T-helper 17 cell (primary cell): ENCODE measurements at regions not wholly inside any gene's neighbourhood (a gene's known extent, or its start where the extent isn't known, plus 50 kb on each side); places are given as distances from the start of the nearest gene placed in this dataset.
"Not testable (repeated sequence)": the region's sequence is repeated elsewhere in the genome, so short reads cannot be mapped to it uniquely, and the experiment has no call there.

Source experiments
- ATAC-seq: fragments of 150-1000 bp; cut with Tn5 transposase; 2 replicates; pipeline ENCODE4 v1.10.0; 2021; ENCODE audit warnings: mild to moderate bottlenecking, moderate library complexity
- DNase-seq, 3 donors: peaks; one replicate each; pipeline versions ENCODE4 v3.0.0 to v3.0.0-alpha.2; 2020 to 2021
- H3K9me3 ChIP-seq: one replicate; pipeline ENCODE4 v1.7.0; 2013; ENCODE audit warnings: low read length, mild to moderate bottlenecking; ENCODE audit not compliant: control insufficient read depth, poor library complexity, severe bottlenecking
- H3K27ac Mint-ChIP-seq: one replicate; pipeline ENCODE4 v1.8.0; 2022; ENCODE audit warnings: mild to moderate bottlenecking, moderate library complexity, mixed read lengths
- H3K27me3 Mint-ChIP-seq: one replicate; pipeline ENCODE4 v1.8.0; 2022; ENCODE audit warnings: mixed read lengths
- H3K36me3 Mint-ChIP-seq: one replicate; pipeline ENCODE4 v1.8.0; 2022; ENCODE audit warnings: low read depth, mixed read lengths
- H3K4me1 Mint-ChIP-seq: one replicate; pipeline ENCODE4 v1.8.0; 2022; ENCODE audit warnings: mild to moderate bottlenecking, mixed read lengths
- H3K4me3 Mint-ChIP-seq: one replicate; pipeline ENCODE4 v1.8.0; 2022; ENCODE audit warnings: mild to moderate bottlenecking, moderate library complexity, mixed read lengths

- H3K36me3 Mint-ChIP-seq: no peaks in the 10 kb centered on the region
- H3K4me3 Mint-ChIP-seq: no peak overlapping the region
- DNase-seq: no peak
- H3K9me3 ChIP-seq: no peaks in the 10 kb centered on the region
- no peak overlapping the region for H3K27ac Mint-ChIP-seq
- H3K4me1 Mint-ChIP-seq: no peaks in the 10 kb centered on the region
- H3K27me3 Mint-ChIP-seq: peaks cover 6% of the 10 kb centered on the region
- no peak for ATAC-seq
These were observed 153.8 kb downstream of the DEPDC1B start for GRCh38 chr5:60546207-60546606.

GRCh38 chr5:60545551-60545950 is 154.4 kb downstream of the DEPDC1B start:
- Mint-ChIP-seq H3K27me3 (peaks cover 12% of the 10 kb centered on the region), H3K4me3 (no peak overlapping the region), H3K27ac (no peak overlapping the region), H3K4me1 (no peaks in the 10 kb centered on the region), H3K36me3 (no peaks in the 10 kb centered on the region)
- DNase-seq (no peak), ATAC-seq (no peak)
- H3K9me3 ChIP-seq: peaks cover 3% of the 10 kb centered on the region

DNA sequence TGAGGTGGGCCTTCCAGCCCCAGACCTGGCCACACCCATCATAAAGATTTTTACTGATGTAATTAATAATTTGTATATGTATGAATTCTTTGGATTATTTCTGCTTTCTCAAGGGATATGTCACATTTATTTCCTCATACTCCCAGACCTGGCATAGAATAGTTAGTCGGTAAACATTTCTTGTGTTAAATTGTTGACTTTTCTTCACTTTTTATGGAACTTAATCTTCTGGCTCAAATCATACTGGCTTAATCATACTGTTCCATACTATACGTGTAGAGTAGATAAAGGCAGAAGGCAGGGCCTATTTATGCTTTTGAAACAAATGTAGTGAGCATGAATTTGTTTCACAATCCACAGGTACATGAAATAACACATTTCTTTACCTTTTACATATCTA is 155.8 kb downstream of the DEPDC1B start:
- H3K27me3 Mint-ChIP-seq: peaks cover 18% of the 10 kb centered on the region
- no peaks in the 10 kb centered on the region for H3K4me1 Mint-ChIP-seq
- H3K27ac Mint-ChIP-seq: no peak overlapping the region
- peaks cover 3% of the 10 kb centered on the region for H3K9me3 ChIP-seq
- ATAC-seq (no peak), DNase-seq (no peak)
- H3K4me3 Mint-ChIP-seq: no peak overlapping the region
- H3K36me3 Mint-ChIP-seq: no peaks in the 10 kb centered on the region

GRCh38 chr5:60541980-60542379 is 158.0 kb downstream of the DEPDC1B start:
- Mint-ChIP-seq H3K27ac (no peak overlapping the region), H3K4me1 (no peaks in the 10 kb centered on the region), H3K36me3 (no peaks in the 10 kb centered on the region), H3K27me3 (peaks cover 18% of the 10 kb centered on the region), H3K4me3 (no peak overlapping the region)
- peaks cover 3% of the 10 kb centered on the region for H3K9me3 ChIP-seq
- no peak for ATAC-seq
- DNase-seq: no peak

DNA sequence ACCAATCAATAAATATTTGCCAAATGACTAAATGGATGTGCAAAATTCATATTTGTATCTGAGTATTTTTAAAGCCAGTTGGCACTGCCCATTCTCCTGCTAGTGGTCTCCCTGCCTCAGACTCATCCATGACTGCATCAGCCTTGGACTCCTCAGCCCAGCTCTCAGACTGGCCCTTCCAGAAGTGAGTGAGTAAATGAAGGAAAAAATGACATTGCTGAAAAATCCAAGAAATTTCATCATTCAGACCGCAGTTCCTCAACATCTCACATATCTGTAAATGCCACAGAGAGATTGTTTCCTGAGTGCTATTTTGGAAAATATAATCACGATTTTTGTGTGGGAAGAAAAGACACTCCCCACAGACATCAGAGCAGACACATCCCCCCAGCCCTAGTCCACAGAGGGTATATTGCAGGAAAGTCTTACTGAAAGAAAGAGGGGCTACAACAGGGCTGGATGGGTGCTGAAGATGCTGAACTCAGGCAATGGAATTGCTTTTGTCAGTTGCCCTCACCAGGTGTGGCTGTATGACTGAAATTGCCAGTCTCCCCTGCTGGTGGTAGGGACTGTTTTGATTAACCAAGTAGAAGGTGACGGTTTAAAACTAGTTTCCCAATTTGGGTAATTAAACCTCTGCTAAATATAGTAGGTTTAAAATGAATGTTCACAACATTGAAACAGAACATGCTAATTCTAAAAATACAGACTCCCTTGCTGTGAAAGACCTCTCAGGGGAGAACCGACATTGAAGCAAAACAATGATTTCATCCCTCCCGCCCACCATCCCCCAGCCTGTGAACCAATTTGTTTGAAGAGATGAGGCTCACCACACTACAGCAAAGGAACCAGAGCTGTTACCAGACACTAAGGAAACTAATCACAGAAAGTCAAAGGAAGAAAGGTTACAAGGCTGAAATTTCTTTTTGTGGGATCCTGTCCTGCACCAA is 158.8 kb downstream of the DEPDC1B start:
- H3K36me3 Mint-ChIP-seq: no peaks in the 10 kb centered on the region
- H3K4me3 Mint-ChIP-seq: no peak overlapping the region
- DNase-seq: no peak
- H3K27ac Mint-ChIP-seq: no peak overlapping the region
- peaks cover 18% of the 10 kb centered on the region for H3K27me3 Mint-ChIP-seq
- no peaks in the 10 kb centered on the region for H3K4me1 Mint-ChIP-seq
- H3K9me3 ChIP-seq: peaks cover 3% of the 10 kb centered on the region
- ATAC-seq: peak; percentile 66

- no peak overlapping the region for H3K4me3 Mint-ChIP-seq
- no peaks in the 10 kb centered on the region for H3K36me3 Mint-ChIP-seq
- DNase-seq (no peak), ATAC-seq (peak; percentile 55)
- peaks cover 3% of the 10 kb centered on the region for H3K9me3 ChIP-seq
- no peaks in the 10 kb centered on the region for H3K4me1 Mint-ChIP-seq
- H3K27ac Mint-ChIP-seq: no peak overlapping the region
- H3K27me3 Mint-ChIP-seq: peaks cover 18% of the 10 kb centered on the region
These were observed 160.8 kb downstream of the DEPDC1B start for GRCh38 chr5:60538955-60539866.

- no peak overlapping the region for H3K4me3 Mint-ChIP-seq
- H3K27ac Mint-ChIP-seq: no peak overlapping the region
- no peaks in the 10 kb centered on the region for H3K36me3 Mint-ChIP-seq
- no peak for ATAC-seq
- no peak for DNase-seq
- H3K27me3 Mint-ChIP-seq: peaks cover 18% of the 10 kb centered on the region
- H3K4me1 Mint-ChIP-seq: no peaks in the 10 kb centered on the region
- H3K9me3 ChIP-seq: peaks cover 3% of the 10 kb centered on the region
These were observed 161.5 kb downstream of the DEPDC1B start for GRCh38 chr5:60538426-60538825.

DNA sequence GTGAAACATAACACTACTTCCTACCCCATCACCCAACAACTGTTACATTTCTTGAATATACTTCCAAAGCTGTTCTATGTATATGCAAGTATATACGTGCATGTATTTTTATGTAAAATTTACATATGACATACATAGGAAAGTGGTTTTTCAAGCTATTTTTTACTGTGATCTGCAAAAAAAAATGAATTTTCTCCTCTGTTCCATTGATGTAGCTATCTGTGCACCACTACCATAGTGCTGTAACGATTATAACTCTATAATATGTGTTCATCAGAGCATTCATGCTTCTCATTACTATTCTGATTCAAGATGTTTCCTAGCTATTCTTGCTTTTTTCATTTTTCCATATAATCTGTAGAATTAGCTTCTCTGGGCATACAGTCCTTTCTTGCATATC is 164.0 kb downstream of the DEPDC1B start:
- Mint-ChIP-seq H3K4me1 (no peaks in the 10 kb centered on the region), H3K36me3 (no peaks in the 10 kb centered on the region), H3K27me3 (peaks cover 11% of the 10 kb centered on the region), H3K4me3 (no peak overlapping the region), H3K27ac (no peak overlapping the region)
- no peak for DNase-seq
- no peak for ATAC-seq
- H3K9me3 ChIP-seq: peaks cover 2% of the 10 kb centered on the region

GRCh38 chr5:60535198-60535597 is 164.8 kb downstream of the DEPDC1B start:
- no peak overlapping the region for H3K27ac Mint-ChIP-seq
- ATAC-seq (no peak), DNase-seq (no peak)
- H3K4me1 Mint-ChIP-seq: no peaks in the 10 kb centered on the region
- H3K9me3 ChIP-seq: no peaks in the 10 kb centered on the region
- H3K36me3 Mint-ChIP-seq: no peaks in the 10 kb centered on the region
- no peak overlapping the region for H3K4me3 Mint-ChIP-seq
- H3K27me3 Mint-ChIP-seq: peaks cover 4% of the 10 kb centered on the region

- H3K36me3 Mint-ChIP-seq: no peaks in the 10 kb centered on the region
- H3K27me3 Mint-ChIP-seq: no peaks in the 10 kb centered on the region
- no peak overlapping the region for H3K27ac Mint-ChIP-seq
- no peak for DNase-seq
- no peak overlapping the region for H3K4me3 Mint-ChIP-seq
- ATAC-seq: no peak
- no peaks in the 10 kb centered on the region for H3K4me1 Mint-ChIP-seq
- no peaks in the 10 kb centered on the region for H3K9me3 ChIP-seq
These were observed 166.2 kb downstream of the DEPDC1B start for GRCh38 chr5:60533789-60534188.

DNA sequence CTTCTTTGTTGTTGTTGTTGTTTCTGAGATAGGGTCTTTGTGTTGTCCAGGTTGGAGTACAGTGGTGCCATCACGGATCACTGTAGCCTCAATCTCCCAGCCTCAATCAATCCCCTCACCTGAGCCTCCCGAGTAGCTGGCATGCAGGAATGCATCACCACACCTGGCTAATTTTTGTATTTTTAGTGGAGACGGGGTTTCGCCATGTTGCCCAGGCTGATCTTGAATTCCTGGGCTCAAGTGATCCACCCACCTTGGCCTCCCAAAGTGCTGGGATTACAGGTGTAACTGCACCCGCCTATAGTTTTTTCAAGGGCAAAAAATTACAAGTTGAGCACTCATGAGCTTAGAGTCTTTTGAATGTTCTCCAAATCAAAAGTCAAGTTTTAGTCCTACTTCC is 167.2 kb downstream of the DEPDC1B start:
- not testable (repeated sequence) for H3K4me3 Mint-ChIP-seq, H3K27me3 Mint-ChIP-seq, H3K36me3 Mint-ChIP-seq, DNase-seq, ATAC-seq, H3K27ac Mint-ChIP-seq, H3K9me3 ChIP-seq, H3K4me1 Mint-ChIP-seq

DNA sequence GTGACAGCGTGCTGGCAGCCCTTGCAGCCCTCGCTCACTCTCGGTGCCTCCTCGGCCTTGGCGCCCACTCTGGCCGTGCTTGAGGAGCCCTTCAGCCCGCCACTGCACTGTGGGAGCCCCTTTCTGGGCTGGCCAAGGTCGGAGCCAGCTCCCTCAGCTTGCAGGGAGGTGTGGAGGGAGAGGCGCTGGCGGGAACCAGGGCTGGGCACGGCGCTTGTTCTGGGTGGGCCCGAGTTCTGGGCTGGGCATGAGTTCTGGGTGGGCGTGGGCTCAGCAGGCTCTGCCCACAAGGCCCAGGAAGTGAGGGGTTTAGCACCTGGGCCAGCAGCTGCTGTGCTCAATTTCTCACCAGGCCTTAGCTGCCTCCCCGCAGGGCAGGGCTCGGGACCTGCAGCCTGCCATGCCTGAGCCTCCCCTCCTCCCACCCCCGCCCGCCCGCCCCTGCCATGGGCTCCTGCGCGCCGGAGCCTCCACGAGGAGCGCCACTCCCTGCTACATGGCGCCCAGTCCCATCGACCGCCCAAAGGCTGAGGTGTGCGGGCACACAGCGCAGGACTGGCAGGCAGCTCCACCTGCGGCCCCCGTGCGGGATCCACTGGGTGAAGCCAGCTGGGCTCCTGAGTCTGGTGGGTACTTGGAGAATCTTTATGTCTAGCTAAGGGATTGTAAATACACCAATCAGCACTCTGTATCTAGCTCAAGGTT is 169.7 kb downstream of the DEPDC1B start:
- H3K27me3 Mint-ChIP-seq, H3K4me1 Mint-ChIP-seq, ATAC-seq, H3K36me3 Mint-ChIP-seq, DNase-seq, H3K9me3 ChIP-seq, H3K4me3 Mint-ChIP-seq, H3K27ac Mint-ChIP-seq: not testable (repeated sequence)

- Mint-ChIP-seq H3K4me3 (no peak overlapping the region), H3K27me3 (peaks cover 9% of the 10 kb centered on the region), H3K4me1 (no peaks in the 10 kb centered on the region), H3K27ac (no peak overlapping the region), H3K36me3 (no peaks in the 10 kb centered on the region)
- ATAC-seq: no peak
- DNase-seq: no peak
- no peaks in the 10 kb centered on the region for H3K9me3 ChIP-seq
These were observed 171.0 kb downstream of the DEPDC1B start for GRCh38 chr5:60529001-60529400.
